ENCODE measurements at regions not wholly inside any gene's neighbourhood (a gene's known extent, or its start where the extent isn't known, plus 50 kb on each side); places are given as distances from the start of the nearest gene placed in this dataset.

DNA sequence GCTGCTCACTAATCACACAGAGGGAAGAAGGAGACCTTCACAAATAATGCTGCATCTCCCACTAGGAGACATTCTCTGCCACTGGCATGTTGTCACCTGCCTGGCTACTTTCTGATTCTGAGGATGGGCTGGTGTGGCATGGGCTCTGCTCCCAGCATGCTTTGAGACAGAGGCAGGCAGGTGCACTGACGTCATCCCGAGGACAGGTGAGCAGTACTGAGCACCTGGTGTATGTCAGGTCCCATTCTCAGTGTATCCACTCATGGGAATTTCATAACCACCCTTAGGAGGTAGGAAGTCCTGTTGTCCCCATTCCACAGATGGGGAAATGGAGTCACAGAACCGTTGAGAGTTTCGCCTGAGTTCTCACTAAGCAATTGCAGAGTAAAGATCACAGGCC, 597.9 kb downstream of the VRK1 start:
- no peak overlapping the region for H3K4me3 Mint-ChIP-seq
- no peak for ATAC-seq
- no peaks in the 10 kb centered on the region for H3K9me3 Mint-ChIP-seq
- H3K27ac Mint-ChIP-seq: no peak overlapping the region
- H3K36me3 Mint-ChIP-seq: no peaks in the 10 kb centered on the region
- no peaks in the 10 kb centered on the region for H3K27me3 Mint-ChIP-seq
- H3K4me1 Mint-ChIP-seq: no peaks in the 10 kb centered on the region

GRCh38 chr14:97401714-97402113, 604.5 kb downstream of the VRK1 start:
- no peaks in the 10 kb centered on the region for H3K4me1 Mint-ChIP-seq
- no peaks in the 10 kb centered on the region for H3K36me3 Mint-ChIP-seq
- H3K9me3 Mint-ChIP-seq: peaks cover 3% of the 10 kb centered on the region
- no peak for ATAC-seq
- H3K4me3 Mint-ChIP-seq: no peak overlapping the region
- H3K27ac Mint-ChIP-seq: no peak overlapping the region
- no peaks in the 10 kb centered on the region for H3K27me3 Mint-ChIP-seq

- Mint-ChIP-seq H3K4me3 (no peak overlapping the region), H3K27me3 (no peaks in the 10 kb centered on the region), H3K4me1 (no peaks in the 10 kb centered on the region), H3K9me3 (peaks cover 3% of the 10 kb centered on the region), H3K27ac (no peak overlapping the region), H3K36me3 (no peaks in the 10 kb centered on the region)
- no peak for ATAC-seq
Observed at GRCh38 chr14:97402279-97402678, 605.1 kb downstream of the VRK1 start.

- ATAC-seq: no peak
- peaks cover under 1% of the 10 kb centered on the region for H3K9me3 Mint-ChIP-seq
- H3K36me3 Mint-ChIP-seq: no peaks in the 10 kb centered on the region
- no peaks in the 10 kb centered on the region for H3K4me1 Mint-ChIP-seq
- H3K4me3 Mint-ChIP-seq: no peak overlapping the region
- peaks cover 9% of the 10 kb centered on the region for H3K27me3 Mint-ChIP-seq
- no peak overlapping the region for H3K27ac Mint-ChIP-seq
Observed at GRCh38 chr14:97407701-97408407, 610.7 kb downstream of the VRK1 start.

GRCh38 chr14:97408503-97408902, 611.3 kb downstream of the VRK1 start:
- Mint-ChIP-seq H3K36me3 (no peaks in the 10 kb centered on the region), H3K9me3 (no peaks in the 10 kb centered on the region), H3K27ac (no peak overlapping the region), H3K27me3 (peaks cover 9% of the 10 kb centered on the region), H3K4me1 (no peaks in the 10 kb centered on the region), H3K4me3 (no peak overlapping the region)
- no peak for ATAC-seq

DNA sequence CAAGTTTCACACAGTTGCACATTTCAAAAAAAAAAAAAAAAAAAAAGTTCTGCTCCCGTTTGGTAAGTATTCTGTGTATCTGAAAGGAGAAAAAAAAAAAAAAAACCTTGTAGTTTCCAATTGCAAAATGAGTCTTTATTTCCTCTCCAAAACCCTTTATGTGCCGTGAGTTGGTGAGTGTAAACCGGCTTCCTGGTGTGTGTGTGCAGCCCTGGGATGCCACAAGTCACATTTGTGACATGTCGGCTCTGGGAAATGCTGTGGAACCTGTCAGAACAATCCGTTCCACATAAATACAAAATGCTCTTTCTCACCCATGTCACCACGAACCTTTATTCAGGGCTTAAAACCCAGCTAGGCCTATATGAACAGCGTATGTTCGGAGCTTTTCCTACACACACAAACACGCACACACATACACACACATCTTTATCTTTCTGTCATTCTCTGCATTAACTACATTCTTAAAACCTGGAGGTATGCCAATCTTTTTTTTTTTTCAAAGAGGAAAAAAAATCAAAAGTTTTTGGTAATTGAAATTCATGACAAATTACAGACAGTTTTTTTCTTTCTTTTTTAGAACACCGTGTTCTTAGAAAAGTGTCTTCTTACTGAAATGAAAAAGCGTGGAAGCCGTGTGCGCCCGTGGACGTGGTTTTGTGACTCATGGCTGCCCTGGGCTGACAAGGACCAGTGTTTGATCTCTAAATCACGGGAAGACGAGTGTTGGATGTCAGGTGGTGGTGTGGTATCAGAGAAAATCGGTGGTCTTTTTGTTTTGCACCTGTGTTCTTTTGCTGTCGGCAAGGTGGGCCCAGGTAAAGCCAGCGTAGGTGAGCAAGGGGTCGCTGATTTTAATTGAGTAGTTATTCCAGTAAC, 612.0 kb downstream of the VRK1 start:
- Mint-ChIP-seq H3K4me1 (no peaks in the 10 kb centered on the region), H3K27ac (no peak overlapping the region), H3K9me3 (no peaks in the 10 kb centered on the region), H3K27me3 (peaks cover 9% of the 10 kb centered on the region), H3K36me3 (no peaks in the 10 kb centered on the region), H3K4me3 (no peak overlapping the region)
- no peak for ATAC-seq

DNA sequence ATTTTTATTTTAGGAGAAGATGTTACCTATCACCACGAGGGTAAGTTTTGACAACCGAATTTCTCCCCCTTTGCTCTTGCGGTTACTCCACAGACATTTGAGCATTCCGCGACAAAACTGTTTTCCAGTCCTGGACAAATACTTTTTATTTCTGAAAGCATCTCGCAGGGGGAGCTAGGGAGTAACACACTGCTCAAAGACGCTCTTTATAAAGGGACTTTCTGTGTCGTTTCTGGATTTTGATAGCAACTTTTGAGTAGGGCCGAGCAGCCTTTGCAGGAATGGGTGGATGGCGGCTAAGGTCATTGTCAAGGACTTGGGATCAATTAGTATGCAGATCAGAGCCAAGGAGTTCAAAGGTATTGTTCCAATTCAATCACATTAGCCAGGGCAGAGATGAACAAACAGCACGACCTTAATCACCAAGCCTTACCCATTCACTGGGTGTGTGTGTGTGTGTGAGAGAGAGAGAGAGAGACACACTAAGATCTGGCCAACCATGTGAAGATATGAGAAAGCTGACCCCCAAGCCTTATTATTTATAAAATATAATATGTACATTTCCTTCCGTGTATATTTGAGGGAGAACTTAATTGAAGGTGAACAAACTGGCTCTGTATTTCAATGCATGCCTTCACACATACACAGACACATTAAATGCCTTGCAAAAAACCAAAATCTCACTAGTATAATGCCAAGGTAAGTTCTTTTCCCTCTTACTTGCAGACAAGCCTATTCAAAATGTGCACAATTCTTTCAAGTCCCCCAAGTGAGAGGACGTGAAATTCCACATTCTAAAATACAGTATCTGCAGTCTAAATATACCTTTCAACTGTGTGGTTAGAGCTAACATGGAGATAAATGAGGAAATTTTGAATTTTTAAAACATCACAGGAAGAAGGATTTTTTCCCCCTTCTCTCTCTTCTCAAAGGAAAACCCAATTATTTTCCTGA, 613.8 kb downstream of the VRK1 start:
- H3K36me3 Mint-ChIP-seq: no peaks in the 10 kb centered on the region
- peaks cover 18% of the 10 kb centered on the region for H3K27me3 Mint-ChIP-seq
- H3K9me3 Mint-ChIP-seq: no peaks in the 10 kb centered on the region
- no peak overlapping the region for H3K27ac Mint-ChIP-seq
- no peaks in the 10 kb centered on the region for H3K4me1 Mint-ChIP-seq
- ATAC-seq: no peak
- no peak overlapping the region for H3K4me3 Mint-ChIP-seq

GRCh38 chr14:97411938-97412612, 614.9 kb downstream of the VRK1 start:
- ATAC-seq: no peak
- Mint-ChIP-seq H3K27ac (no peak overlapping the region), H3K4me1 (no peaks in the 10 kb centered on the region), H3K4me3 (no peak overlapping the region), H3K9me3 (no peaks in the 10 kb centered on the region), H3K36me3 (no peaks in the 10 kb centered on the region), H3K27me3 (peaks cover 18% of the 10 kb centered on the region)

DNA sequence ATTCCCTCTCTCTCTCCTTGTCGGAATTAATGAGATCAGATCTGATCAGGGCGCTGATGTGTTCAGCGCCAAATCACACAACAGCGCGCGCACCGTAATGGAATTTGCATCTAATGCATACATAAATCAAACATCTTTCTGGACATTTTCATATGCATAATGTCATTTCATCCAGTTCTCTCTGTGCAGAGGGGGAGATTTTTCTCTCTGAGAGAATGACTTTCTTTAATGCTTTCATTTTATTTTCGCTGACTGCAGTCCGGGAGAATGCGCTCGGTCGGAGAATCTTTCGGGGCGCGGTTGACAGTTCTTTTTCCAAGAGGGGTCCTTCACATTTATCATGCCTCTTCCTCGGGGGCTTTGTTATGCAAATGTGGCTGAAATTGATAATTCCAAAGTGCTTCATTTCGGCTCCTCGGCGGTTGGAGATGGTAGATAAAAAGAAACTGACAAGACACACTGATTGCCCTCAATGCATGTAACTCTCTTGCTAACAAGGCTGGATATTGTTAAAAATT, 615.9 kb downstream of the VRK1 start:
- peaks cover 12% of the 10 kb centered on the region for H3K27me3 Mint-ChIP-seq
- H3K4me1 Mint-ChIP-seq: no peaks in the 10 kb centered on the region
- H3K27ac Mint-ChIP-seq: no peak overlapping the region
- no peaks in the 10 kb centered on the region for H3K36me3 Mint-ChIP-seq
- no peak overlapping the region for H3K4me3 Mint-ChIP-seq
- no peaks in the 10 kb centered on the region for H3K9me3 Mint-ChIP-seq
- no peak for ATAC-seq

DNA sequence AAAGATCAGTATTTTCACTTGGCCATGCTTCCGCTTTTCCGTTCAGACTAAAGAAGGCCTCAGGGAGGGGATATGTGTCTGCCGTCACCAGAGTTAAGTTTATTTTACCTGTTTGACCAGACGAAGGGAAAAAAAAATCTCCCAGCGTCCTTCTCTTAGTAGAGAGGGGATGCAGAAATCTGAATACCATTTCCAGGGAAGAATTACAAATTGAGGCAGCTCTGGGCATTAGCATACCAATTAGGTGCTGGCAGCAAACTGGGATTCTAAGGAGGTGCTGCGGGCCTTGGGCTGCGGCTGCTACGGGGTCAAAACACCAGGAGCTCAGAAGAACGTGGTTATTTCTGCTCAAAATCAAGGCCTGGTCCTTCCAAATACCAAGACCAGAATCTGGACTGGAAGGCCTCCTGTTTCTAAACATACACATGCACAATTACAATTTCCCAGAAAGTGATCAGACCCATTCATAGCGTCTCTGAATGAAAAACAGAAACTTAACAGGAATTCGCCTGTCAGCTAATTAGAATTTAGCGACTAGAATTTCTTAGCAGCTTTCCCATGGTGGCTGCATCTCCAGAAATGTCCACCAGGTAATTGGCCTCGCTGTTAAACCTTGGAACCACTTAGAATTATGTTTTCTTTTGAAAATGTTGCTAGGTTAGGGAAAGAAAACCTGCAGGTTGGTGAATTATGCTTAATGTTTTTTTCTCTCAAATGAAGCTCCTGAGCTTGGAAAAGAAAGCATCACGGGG, 617.0 kb downstream of the VRK1 start:
- no peak overlapping the region for H3K27ac Mint-ChIP-seq
- no peaks in the 10 kb centered on the region for H3K36me3 Mint-ChIP-seq
- no peaks in the 10 kb centered on the region for H3K9me3 Mint-ChIP-seq
- no peak overlapping the region for H3K4me3 Mint-ChIP-seq
- peaks cover 9% of the 10 kb centered on the region for H3K27me3 Mint-ChIP-seq
- H3K4me1 Mint-ChIP-seq: no peaks in the 10 kb centered on the region
- ATAC-seq: no peak

GRCh38 chr14:97414718-97415098, 617.5 kb downstream of the VRK1 start:
- Mint-ChIP-seq H3K4me1 (no peaks in the 10 kb centered on the region), H3K9me3 (no peaks in the 10 kb centered on the region), H3K4me3 (no peak overlapping the region), H3K27me3 (peaks cover 9% of the 10 kb centered on the region), H3K36me3 (no peaks in the 10 kb centered on the region), H3K27ac (no peak overlapping the region)
- no peak for ATAC-seq

DNA sequence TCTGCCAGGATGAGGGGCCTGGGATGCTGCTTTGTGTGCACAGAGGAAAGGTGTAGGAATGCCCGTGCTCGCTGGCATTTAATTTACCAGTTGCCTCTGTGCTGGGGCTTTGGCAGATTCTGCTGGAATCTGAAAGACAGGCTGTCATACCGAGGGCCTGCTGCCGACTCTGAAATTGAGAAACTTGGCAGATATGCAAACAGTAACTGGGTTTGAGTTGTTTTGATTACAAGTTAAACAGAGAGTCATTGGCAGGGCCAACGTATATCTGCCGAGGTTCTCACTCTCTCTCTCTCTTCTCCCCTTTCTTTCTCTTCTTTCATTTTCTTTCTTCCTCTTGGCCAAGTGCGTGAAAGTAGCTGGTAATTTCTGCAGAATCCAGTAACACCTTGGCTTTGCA, 618.7 kb downstream of the VRK1 start:
- Mint-ChIP-seq H3K9me3 (no peaks in the 10 kb centered on the region), H3K4me3 (no peak overlapping the region), H3K4me1 (no peaks in the 10 kb centered on the region), H3K27me3 (peaks cover 9% of the 10 kb centered on the region), H3K27ac (no peak overlapping the region), H3K36me3 (no peaks in the 10 kb centered on the region)
- no peak for ATAC-seq

DNA sequence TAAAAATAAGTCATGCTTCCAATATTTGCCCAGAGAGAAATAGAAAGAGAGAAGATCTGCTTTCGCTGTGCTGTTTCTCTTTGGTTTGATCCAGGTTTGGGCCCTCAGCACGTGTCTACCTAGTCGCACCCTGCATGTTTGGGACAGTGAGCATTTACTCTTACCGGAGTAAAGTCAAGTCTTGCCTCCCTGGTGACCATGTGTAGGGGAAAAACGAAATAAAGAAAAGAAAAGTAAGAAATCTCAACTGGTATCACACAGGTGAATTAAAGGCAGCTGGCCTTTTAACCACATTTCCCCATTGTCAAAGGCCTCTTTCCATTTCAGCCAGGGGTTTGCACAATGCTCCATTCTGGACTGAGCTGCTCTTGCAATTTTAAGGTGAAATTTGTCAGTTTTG, 619.4 kb downstream of the VRK1 start:
- H3K27me3 Mint-ChIP-seq: peaks cover 9% of the 10 kb centered on the region
- H3K9me3 Mint-ChIP-seq: no peaks in the 10 kb centered on the region
- H3K36me3 Mint-ChIP-seq: no peaks in the 10 kb centered on the region
- no peak overlapping the region for H3K4me3 Mint-ChIP-seq
- H3K4me1 Mint-ChIP-seq: no peaks in the 10 kb centered on the region
- H3K27ac Mint-ChIP-seq: no peak overlapping the region
- no peak for ATAC-seq

DNA sequence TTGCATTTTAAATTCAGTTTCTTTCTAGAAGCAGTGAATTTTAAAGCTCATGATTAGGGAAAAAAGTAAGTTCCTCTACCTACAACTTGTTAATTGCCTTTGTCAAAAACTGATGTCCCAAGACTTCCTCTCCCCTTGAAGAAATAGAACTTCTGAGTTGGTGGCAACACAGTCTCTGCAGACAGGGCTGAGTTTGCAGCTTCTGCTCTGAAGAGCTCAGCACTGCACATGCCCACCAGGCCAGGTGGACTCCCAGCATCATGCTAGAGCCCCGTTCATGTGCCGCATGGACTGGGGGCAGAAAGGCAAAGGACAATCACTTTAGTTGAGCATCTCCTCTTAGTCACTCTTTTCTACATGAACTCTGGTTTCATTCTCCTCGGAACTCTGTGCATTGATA, 620.1 kb downstream of the VRK1 start:
- H3K27me3 Mint-ChIP-seq: peaks cover 9% of the 10 kb centered on the region

More for the DNA sequence above, 620.1 kb downstream of the VRK1 start:
- no peak overlapping the region for H3K4me3 Mint-ChIP-seq
- no peak for ATAC-seq
- no peaks in the 10 kb centered on the region for H3K4me1 Mint-ChIP-seq
- no peaks in the 10 kb centered on the region for H3K36me3 Mint-ChIP-seq
- H3K9me3 Mint-ChIP-seq: no peaks in the 10 kb centered on the region
- H3K27ac Mint-ChIP-seq: no peak overlapping the region

Measured in stimulated activated memory B cell treated with anti-CD40 and anti-IgM and Interleukin-4, amounts not matched to agents 10 μg/mL and 1 μg/mL and 100 μg/mL, for 72 hours (primary cell).